ENCODE measurements at regions not wholly inside any gene's neighbourhood (a gene's known extent, or its start where the extent isn't known, plus 50 kb on each side); places are given as distances from the start of the nearest gene placed in this dataset.

DNA sequence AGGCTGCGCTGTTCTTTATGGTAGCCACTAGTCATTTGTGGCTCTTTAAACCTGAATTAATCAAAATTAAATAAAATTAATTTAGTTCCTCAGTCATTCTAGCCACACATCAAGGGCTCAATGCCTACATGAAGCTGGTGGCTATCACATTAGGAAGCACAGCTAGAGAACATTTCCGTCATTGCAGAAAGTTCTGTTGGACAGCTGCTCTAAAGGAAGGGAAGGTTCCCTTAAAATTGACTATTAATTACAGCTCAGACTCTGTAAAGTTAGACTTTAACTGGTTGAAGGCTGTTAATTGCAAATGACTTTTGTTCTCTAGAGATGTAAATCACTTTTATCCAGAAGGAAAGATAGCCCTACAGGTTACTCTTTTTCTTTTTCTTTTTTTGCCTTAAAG is 202.7 kb upstream of the ADAMTS9 start:
- TF ChIP-seq STAT1 (IDR thresholded peaks at IDR 0.05; ENCODE audit: unreplicated experiment), result no peak
- no peak for TF ChIP-seq EZH2phosphoT487 (IDR thresholded peaks at IDR 0.05; ENCODE audit: unreplicated experiment)
- TF ChIP-seq POLR2AphosphoS5 (IDR thresholded peaks at IDR 0.05; ENCODE audit: low read depth), result no peak
- TF ChIP-seq, protein P1, sequence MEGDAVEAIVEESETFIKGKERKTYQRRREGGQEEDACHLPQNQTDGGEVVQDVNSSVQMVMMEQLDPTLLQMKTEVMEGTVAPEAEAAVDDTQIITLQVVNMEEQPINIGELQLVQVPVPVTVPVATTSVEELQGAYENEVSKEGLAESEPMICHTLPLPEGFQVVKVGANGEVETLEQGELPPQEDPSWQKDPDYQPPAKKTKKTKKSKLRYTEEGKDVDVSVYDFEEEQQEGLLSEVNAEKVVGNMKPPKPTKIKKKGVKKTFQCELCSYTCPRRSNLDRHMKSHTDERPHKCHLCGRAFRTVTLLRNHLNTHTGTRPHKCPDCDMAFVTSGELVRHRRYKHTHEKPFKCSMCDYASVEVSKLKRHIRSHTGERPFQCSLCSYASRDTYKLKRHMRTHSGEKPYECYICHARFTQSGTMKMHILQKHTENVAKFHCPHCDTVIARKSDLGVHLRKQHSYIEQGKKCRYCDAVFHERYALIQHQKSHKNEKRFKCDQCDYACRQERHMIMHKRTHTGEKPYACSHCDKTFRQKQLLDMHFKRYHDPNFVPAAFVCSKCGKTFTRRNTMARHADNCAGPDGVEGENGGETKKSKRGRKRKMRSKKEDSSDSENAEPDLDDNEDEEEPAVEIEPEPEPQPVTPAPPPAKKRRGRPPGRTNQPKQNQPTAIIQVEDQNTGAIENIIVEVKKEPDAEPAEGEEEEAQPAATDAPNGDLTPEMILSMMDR (conservative IDR thresholded peaks at IDR 0.05; ENCODE audit: low read depth in 2 of 2), result no peak
- TF ChIP-seq, protein P2, sequence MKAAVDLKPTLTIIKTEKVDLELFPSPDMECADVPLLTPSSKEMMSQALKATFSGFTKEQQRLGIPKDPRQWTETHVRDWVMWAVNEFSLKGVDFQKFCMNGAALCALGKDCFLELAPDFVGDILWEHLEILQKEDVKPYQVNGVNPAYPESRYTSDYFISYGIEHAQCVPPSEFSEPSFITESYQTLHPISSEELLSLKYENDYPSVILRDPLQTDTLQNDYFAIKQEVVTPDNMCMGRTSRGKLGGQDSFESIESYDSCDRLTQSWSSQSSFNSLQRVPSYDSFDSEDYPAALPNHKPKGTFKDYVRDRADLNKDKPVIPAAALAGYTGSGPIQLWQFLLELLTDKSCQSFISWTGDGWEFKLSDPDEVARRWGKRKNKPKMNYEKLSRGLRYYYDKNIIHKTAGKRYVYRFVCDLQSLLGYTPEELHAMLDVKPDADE (IDR thresholded peaks at IDR 0.05), result no peak
- TF ChIP-seq, protein P3, sequence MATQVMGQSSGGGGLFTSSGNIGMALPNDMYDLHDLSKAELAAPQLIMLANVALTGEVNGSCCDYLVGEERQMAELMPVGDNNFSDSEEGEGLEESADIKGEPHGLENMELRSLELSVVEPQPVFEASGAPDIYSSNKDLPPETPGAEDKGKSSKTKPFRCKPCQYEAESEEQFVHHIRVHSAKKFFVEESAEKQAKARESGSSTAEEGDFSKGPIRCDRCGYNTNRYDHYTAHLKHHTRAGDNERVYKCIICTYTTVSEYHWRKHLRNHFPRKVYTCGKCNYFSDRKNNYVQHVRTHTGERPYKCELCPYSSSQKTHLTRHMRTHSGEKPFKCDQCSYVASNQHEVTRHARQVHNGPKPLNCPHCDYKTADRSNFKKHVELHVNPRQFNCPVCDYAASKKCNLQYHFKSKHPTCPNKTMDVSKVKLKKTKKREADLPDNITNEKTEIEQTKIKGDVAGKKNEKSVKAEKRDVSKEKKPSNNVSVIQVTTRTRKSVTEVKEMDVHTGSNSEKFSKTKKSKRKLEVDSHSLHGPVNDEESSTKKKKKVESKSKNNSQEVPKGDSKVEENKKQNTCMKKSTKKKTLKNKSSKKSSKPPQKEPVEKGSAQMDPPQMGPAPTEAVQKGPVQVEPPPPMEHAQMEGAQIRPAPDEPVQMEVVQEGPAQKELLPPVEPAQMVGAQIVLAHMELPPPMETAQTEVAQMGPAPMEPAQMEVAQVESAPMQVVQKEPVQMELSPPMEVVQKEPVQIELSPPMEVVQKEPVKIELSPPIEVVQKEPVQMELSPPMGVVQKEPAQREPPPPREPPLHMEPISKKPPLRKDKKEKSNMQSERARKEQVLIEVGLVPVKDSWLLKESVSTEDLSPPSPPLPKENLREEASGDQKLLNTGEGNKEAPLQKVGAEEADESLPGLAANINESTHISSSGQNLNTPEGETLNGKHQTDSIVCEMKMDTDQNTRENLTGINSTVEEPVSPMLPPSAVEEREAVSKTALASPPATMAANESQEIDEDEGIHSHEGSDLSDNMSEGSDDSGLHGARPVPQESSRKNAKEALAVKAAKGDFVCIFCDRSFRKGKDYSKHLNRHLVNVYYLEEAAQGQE (IDR thresholded peaks at IDR 0.05; ENCODE audit: unreplicated experiment), result no peak
- TF ChIP-seq, protein P4, sequence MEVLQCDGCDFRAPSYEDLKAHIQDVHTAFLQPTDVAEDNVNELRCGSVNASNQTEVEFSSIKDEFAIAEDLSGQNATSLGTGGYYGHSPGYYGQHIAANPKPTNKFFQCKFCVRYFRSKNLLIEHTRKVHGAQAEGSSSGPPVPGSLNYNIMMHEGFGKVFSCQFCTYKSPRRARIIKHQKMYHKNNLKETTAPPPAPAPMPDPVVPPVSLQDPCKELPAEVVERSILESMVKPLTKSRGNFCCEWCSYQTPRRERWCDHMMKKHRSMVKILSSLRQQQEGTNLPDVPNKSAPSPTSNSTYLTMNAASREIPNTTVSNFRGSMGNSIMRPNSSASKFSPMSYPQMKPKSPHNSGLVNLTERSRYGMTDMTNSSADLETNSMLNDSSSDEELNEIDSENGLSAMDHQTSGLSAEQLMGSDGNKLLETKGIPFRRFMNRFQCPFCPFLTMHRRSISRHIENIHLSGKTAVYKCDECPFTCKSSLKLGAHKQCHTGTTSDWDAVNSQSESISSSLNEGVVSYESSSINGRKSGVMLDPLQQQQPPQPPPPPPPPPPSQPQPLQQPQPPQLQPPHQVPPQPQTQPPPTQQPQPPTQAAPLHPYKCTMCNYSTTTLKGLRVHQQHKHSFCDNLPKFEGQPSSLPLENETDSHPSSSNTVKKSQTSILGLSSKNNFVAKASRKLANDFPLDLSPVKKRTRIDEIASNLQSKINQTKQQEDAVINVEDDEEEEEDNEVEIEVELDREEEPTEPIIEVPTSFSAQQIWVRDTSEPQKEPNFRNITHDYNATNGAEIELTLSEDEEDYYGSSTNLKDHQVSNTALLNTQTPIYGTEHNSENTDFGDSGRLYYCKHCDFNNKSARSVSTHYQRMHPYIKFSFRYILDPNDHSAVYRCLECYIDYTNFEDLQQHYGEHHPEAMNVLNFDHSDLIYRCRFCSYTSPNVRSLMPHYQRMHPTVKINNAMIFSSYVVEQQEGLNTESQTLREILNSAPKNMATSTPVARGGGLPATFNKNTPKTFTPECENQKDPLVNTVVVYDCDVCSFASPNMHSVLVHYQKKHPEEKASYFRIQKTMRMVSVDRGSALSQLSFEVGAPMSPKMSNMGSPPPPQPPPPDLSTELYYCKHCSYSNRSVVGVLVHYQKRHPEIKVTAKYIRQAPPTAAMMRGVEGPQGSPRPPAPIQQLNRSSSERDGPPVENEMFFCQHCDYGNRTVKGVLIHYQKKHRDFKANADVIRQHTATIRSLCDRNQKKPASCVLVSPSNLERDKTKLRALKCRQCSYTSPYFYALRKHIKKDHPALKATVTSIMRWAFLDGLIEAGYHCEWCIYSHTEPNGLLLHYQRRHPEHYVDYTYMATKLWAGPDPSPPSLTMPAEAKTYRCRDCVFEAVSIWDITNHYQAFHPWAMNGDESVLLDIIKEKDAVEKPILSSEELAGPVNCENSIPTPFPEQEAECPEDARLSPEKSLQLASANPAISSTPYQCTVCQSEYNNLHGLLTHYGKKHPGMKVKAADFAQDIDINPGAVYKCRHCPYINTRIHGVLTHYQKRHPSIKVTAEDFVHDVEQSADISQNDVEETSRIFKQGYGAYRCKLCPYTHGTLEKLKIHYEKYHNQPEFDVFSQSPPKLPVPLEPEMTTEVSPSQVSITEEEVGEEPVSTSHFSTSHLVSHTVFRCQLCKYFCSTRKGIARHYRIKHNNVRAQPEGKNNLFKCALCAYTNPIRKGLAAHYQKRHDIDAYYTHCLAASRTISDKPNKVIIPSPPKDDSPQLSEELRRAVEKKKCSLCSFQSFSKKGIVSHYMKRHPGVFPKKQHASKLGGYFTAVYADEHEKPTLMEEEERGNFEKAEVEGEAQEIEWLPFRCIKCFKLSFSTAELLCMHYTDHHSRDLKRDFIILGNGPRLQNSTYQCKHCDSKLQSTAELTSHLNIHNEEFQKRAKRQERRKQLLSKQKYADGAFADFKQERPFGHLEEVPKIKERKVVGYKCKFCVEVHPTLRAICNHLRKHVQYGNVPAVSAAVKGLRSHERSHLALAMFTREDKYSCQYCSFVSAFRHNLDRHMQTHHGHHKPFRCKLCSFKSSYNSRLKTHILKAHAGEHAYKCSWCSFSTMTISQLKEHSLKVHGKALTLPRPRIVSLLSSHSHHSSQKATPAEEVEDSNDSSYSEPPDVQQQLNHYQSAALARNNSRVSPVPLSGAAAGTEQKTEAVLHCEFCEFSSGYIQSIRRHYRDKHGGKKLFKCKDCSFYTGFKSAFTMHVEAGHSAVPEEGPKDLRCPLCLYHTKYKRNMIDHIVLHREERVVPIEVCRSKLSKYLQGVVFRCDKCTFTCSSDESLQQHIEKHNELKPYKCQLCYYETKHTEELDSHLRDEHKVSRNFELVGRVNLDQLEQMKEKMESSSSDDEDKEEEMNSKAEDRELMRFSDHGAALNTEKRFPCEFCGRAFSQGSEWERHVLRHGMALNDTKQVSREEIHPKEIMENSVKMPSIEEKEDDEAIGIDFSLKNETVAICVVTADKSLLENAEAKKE (CRISPR knock-in tag; IDR thresholded peaks at IDR 0.05), result no peak
- no peak for TF ChIP-seq ZNF331 (CRISPR knock-in tag; IDR thresholded peaks at IDR 0.05; ENCODE audit: low read depth)
- TF ChIP-seq NANOG (IDR thresholded peaks at IDR 0.05; ENCODE audit: borderline replicate concordance), result no peak
- no peak for TF ChIP-seq JUNB (IDR thresholded peaks at IDR 0.05; ENCODE audit: unreplicated experiment)
- TF ChIP-seq ZNF114 (CRISPR knock-in tag; IDR thresholded peaks at IDR 0.05), result no peak
- no peak for TF ChIP-seq CREB1 (CRISPR knock-in tag; IDR thresholded peaks at IDR 0.05; ENCODE audit: low read depth)
- Mint-ChIP-seq H3K9me3 (0 out of 3 replicates have a peak, but pooled peaks cover 2% of the 10 kb centered on the region), H3K4me1 (peaks cover 21% of the 10 kb centered on the region), H3K4me3 (no peak overlapping the region), H3K27me3 (ENCODE audit: insufficient read depth, low read depth, poor library complexity) (no peaks in the 10 kb centered on the region), H3K27ac (no peak overlapping the region), H3K36me3 (ENCODE audit: low read depth) (no peaks in the 10 kb centered on the region)
- Histone ChIP-seq H3K79me2 (replicated peaks; ENCODE audit: insufficient read depth) (no peaks in the 10 kb centered on the region), H3K9me2 (ENCODE audit: insufficient read depth) (no peaks in the 10 kb centered on the region), H3K4me3 (no peak overlapping the region), H3K4me2 (no peak overlapping the region), H3K27ac (ENCODE audit: low read depth) (no peak overlapping the region), H3F3A (replicated peaks; ENCODE audit: low read depth) (no peaks in the 10 kb centered on the region), H2AFZ (no peak overlapping the region), H3K36me3 (ENCODE audit: insufficient read depth) (no peaks in the 10 kb centered on the region), H3K4me1 (ENCODE audit: insufficient read depth) (peaks cover 16% of the 10 kb centered on the region), H4K20me1 (replicated peaks; ENCODE audit: insufficient read depth) (no peaks in the 10 kb centered on the region), H3K27me3 (ENCODE audit: insufficient read depth) (no peaks in the 10 kb centered on the region)
- ATAC-seq (no peak), DNase-seq (ENCODE audit: low spot score) (no peak)
